Tibial nerve (tissue), 4 donors: ENCODE measurements at regions not wholly inside any gene's neighbourhood (a gene's known extent, or its start where the extent isn't known, plus 50 kb on each side); places are given as distances from the start of the nearest gene placed in this dataset.
"Not testable (repeated sequence)": the region's sequence is repeated elsewhere in the genome, so short reads cannot be mapped to it uniquely, and the experiment has no call there.

Experiments
- DNase-seq, 2 donors: peaks; one replicate each; pipeline ENCODE4 v3.0.0-alpha.2; 2019; ENCODE audit warnings: low spot score in 2 of 2
- H3K27ac ChIP-seq, 4 donors: fragments of 200-600 bp; sonication (generic) in 3 of 4; one replicate each; pipeline ENCODE4 v1.5.1; 2017 to 2019; ENCODE audit warnings: mild to moderate bottlenecking in 1 of 4
- H3K27me3 ChIP-seq, 2 donors: fragments of 200-600 bp; sonication (generic) in 1 of 2; one replicate each; pipeline versions ENCODE4 v1.5.1 to v1.6.0; 2017 to 2019
- H3K36me3 ChIP-seq, 3 donors: fragments of 200-600 bp; sonication (generic); one replicate each; pipeline ENCODE4 v1.5.1; 2018 to 2019
- H3K4me1 ChIP-seq, 4 donors: fragments of 200-600 bp; sonication (generic) in 3 of 4; one replicate each; pipeline ENCODE4 v1.5.1; 2017 to 2019
- H3K4me3 ChIP-seq, 4 donors: fragments of 200-600 bp; sonication (generic) in 3 of 4; one replicate each; pipeline ENCODE4 v1.5.1; 2017 to 2019; ENCODE audit warnings: mild to moderate bottlenecking in 1 of 4, moderate library complexity in 1 of 4
- H3K9me3 ChIP-seq, 4 donors: fragments of 200-600 bp; sonication (generic) in 3 of 4; one replicate each; pipeline ENCODE4 v1.5.1; 2017 to 2019
- CTCF ChIP-seq, 5 experiments: fragments of 200-600 bp in 3 of 5; fragments of 450-650 bp in 2 of 5; sonication (generic) in 3 of 5; IDR thresholded peaks; one replicate each; pipeline ENCODE4 v1.5.1; 2016 to 2019; ENCODE audit warnings: antibody characterized with exemption in 5 of 5, mild to moderate bottlenecking in 3 of 5, moderate library complexity in 2 of 5
- EP300 ChIP-seq, 2 donors: sonication (generic); formaldehyde crosslinking; IDR thresholded peaks; one replicate each; pipeline ENCODE4 v1.6.1; 2017; ENCODE audit warnings: antibody characterized with exemption in 2 of 2, mild to moderate bottlenecking in 1 of 2
- POLR2A ChIP-seq, 2 donors: fragments of 450-650 bp; IDR thresholded peaks; one replicate each; pipeline ENCODE4 v1.6.1; 2017; ENCODE audit warnings: antibody characterized with exemption in 2 of 2, mild to moderate bottlenecking in 2 of 2, moderate library complexity in 2 of 2
- WGBS, 2 donors: methylation state at CpG; one replicate each; pipeline ENCODE4 v1.1.5; 2018; 5-methylcytosine and 5-hydroxymethylcytosine counted together

GRCh38 chr4:181855307-181855706, 387.9 kb upstream of the TENM3 start:
- H3K4me1 ChIP-seq, result peaks cover 0 to 9% (median 0%) of the 10 kb centered on the region in 4 donors
- no peak overlapping the region for H3K4me3 ChIP-seq
- H3K36me3 ChIP-seq, result no peaks in the 10 kb centered on the region
- WGBS, 2 donors, result 64 to 67% methylated on average over 1 of the region's 1 CpG
- no peak for TF ChIP-seq EP300 (IDR thresholded peaks at IDR 0.05)
- no peak for TF ChIP-seq CTCF (IDR thresholded peaks at IDR 0.05)
- no peak for TF ChIP-seq POLR2A (IDR thresholded peaks at IDR 0.05)
- no peak overlapping the region for H3K27ac ChIP-seq
- H3K9me3 ChIP-seq, result no peaks in the 10 kb centered on the region
- no peaks in the 10 kb centered on the region for H3K27me3 ChIP-seq
- DNase-seq, result no peak

DNA sequence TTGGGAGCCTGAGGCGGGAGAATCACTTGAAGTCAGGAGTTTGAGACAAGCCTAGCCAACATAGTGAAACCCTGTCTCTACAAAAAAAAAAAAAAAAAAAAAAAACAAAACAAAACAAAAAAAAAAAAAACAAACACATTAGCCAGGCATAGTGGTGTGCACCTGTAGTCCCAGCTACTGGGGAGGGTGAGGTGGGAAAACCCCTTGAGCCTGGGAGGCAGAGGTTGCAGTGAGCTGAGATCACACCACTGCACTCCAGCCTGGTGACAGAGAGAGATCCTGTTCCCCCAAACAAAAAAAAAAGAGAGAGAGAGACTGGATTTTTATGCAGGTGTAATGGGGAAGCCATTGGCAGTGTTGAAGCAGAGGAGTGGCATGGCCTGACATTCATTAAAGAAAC, 385.7 kb upstream of the TENM3 start:
- not testable (repeated sequence) for H3K36me3 ChIP-seq, H3K27ac ChIP-seq, H3K4me3 ChIP-seq, H3K9me3 ChIP-seq, DNase-seq, H3K27me3 ChIP-seq
- WGBS, 2 donors, result 95 to 100% methylated on average over 1 of the region's 1 CpG
- H3K4me1 ChIP-seq, result peaks cover 0 to 14% (median 0%) of the 10 kb centered on the region in 4 donors

DNA sequence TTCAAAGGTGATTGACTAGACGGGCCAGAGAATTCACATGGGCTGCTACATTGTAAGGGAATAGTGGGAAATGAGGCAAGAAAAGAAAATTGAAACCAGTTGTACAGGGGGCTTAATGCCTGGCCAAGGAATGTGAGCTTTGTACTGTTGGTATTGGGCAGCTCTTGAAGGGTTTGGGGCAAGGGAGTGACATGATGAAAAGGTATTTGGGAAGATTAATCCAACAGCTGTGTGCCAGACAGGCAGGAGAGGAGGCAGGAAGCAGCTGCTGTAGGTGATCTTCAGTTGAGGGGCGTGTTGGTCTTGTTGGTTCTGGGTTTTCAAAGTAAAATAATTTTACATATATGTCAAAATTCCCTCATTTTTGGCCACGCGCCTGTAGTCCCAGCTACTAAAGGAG, 384.5 kb upstream of the TENM3 start:
- 69 to 71% methylated on average over 4 of the region's 4 CpGs for WGBS, 2 donors
- Histone ChIP-seq H3K27me3 (no peaks in the 10 kb centered on the region), H3K4me1 (peaks cover 0 to 14% (median 0%) of the 10 kb centered on the region in 4 donors), H3K4me3 (no peak overlapping the region), H3K9me3 (no peaks in the 10 kb centered on the region), H3K27ac (no peak overlapping the region), H3K36me3 (no peaks in the 10 kb centered on the region)
- no peak for DNase-seq
- TF ChIP-seq CTCF (IDR thresholded peaks at IDR 0.05) (no peak), POLR2A (IDR thresholded peaks at IDR 0.05) (no peak), EP300 (IDR thresholded peaks at IDR 0.05) (no peak)

GRCh38 chr4:181859439-181859838, 383.8 kb upstream of the TENM3 start:
- TF ChIP-seq POLR2A (IDR thresholded peaks at IDR 0.05) (no peak), CTCF (IDR thresholded peaks at IDR 0.05) (no peak), EP300 (IDR thresholded peaks at IDR 0.05) (no peak)
- no peaks in the 10 kb centered on the region for H3K36me3 ChIP-seq
- H3K4me1 ChIP-seq, result peaks cover 0 to 14% (median 0%) of the 10 kb centered on the region in 4 donors
- H3K9me3 ChIP-seq, result no peaks in the 10 kb centered on the region
- H3K27me3 ChIP-seq, result no peaks in the 10 kb centered on the region
- no peak for DNase-seq
- H3K27ac ChIP-seq, result no peak overlapping the region
- no peak overlapping the region for H3K4me3 ChIP-seq
- WGBS, 2 donors, result 71 to 73% methylated on average over 2 of the region's 2 CpGs

DNA sequence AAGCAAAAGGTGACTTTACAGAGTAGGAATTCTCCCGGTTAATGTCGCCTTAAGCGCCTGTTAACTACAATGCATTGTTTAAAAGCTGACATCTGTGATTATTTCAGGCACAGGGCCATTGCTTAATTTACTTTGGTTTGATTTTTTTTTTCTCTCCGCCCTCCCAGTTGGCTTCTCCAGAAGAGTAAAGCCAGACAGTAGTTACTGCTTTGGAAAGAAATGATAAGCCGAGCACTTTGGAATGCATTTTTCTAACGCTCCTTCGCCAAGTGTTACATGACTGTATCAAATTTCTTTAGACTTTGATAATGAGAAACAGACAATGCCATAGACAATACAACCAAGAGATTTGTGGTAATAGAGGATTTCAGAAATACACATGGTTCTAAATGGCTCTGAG, 383.0 kb upstream of the TENM3 start:
- WGBS, 2 donors, result 54 to 55% methylated on average over 7 of the region's 7 CpGs
- TF ChIP-seq POLR2A (IDR thresholded peaks at IDR 0.05) (no peak), EP300 (IDR thresholded peaks at IDR 0.05) (no peak), CTCF (IDR thresholded peaks at IDR 0.05) (no peak)
- Histone ChIP-seq H3K4me3 (no peak overlapping the region), H3K4me1 (peaks cover 0 to 14% (median 0%) of the 10 kb centered on the region in 4 donors), H3K9me3 (no peaks in the 10 kb centered on the region), H3K27ac (no peak overlapping the region), H3K36me3 (no peaks in the 10 kb centered on the region), H3K27me3 (no peaks in the 10 kb centered on the region)
- no peak for DNase-seq

DNA sequence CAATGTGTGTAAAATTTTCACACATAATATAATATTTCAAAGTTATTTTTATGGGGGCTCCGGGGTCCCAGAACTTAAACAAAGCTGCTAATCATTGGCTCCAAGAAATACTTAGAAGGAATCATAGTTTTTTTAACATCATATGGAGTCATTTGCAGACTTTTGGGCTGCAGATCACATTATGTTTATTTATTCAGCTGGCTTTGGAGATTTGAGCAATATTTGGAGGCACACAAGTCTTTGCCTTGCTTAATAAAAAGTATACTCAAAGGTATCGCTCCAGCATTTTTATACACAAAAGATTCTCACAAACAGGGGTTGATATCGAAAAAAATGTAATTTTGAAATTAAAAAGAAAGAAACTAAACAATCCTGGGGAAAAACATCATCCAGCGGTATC, 382.5 kb upstream of the TENM3 start:
- Histone ChIP-seq H3K9me3 (no peaks in the 10 kb centered on the region), H3K27me3 (no peaks in the 10 kb centered on the region), H3K27ac (no peak overlapping the region), H3K4me3 (no peak overlapping the region), H3K4me1 (peaks cover 0 to 14% (median 0%) of the 10 kb centered on the region in 4 donors), H3K36me3 (no peaks in the 10 kb centered on the region)
- WGBS, 2 donors, result 61 to 65% methylated on average over 4 of the region's 4 CpGs
- no peak for TF ChIP-seq POLR2A (IDR thresholded peaks at IDR 0.05)
- no peak for TF ChIP-seq CTCF (IDR thresholded peaks at IDR 0.05)
- no peak for TF ChIP-seq EP300 (IDR thresholded peaks at IDR 0.05)
- DNase-seq, result no peak
